ENCODE measurements at regions not wholly inside any gene's neighbourhood (a gene's known extent, or its start where the extent isn't known, plus 50 kb on each side); places are given as distances from the start of the nearest gene placed in this dataset.

- ATAC-seq (ENCODE audit: insufficient number of reproducible peaks, low FRiP score, low read depth) (no peak), DNase-seq (ENCODE audit: low spot score) (no peak)
- Histone ChIP-seq H3K27ac (no peak overlapping the region), H3K4me3 (no peak overlapping the region), H3K4me1 (ENCODE audit: control insufficient read depth in 1 of 2, low read depth in 2 of 2) (no peaks in the 10 kb centered on the region), H3K9me3 (no peaks in the 10 kb centered on the region), H3K27me3 (replicated peaks; ENCODE audit: insufficient read depth) (no peaks in the 10 kb centered on the region), H3K36me3 (no peaks in the 10 kb centered on the region)
- TF ChIP-seq CTCF (IDR thresholded peaks at IDR 0.05) = no peak
Observed at GRCh38 chrX:106220177-106220576, 52.1 kb downstream of the PWWP3B start.

GRCh38 chrX:106243376-106243775 lies 75.3 kb downstream of the PWWP3B start:
- ATAC-seq (ENCODE audit: insufficient number of reproducible peaks, low FRiP score, low read depth) = no peak

GRCh38 chrX:106246511-106246910 lies 78.4 kb downstream of the PWWP3B start:
- Histone ChIP-seq H3K27ac (no peak overlapping the region), H3K4me1 (ENCODE audit: control insufficient read depth in 1 of 2, low read depth in 2 of 2) (no peaks in the 10 kb centered on the region), H3K4me3 (no peak overlapping the region), H3K27me3 (replicated peaks; ENCODE audit: insufficient read depth) (no peaks in the 10 kb centered on the region), H3K36me3 (no peaks in the 10 kb centered on the region), H3K9me3 (no peaks in the 10 kb centered on the region)
- TF ChIP-seq CTCF (IDR thresholded peaks at IDR 0.05) = no peak
- DNase-seq (ENCODE audit: low spot score) = no peak
- no peak for ATAC-seq (ENCODE audit: insufficient number of reproducible peaks, low FRiP score, low read depth)

More at GRCh38 chrX:106243376-106243775, 75.3 kb downstream of the PWWP3B start:
- no peaks in the 10 kb centered on the region for H3K36me3 ChIP-seq
- H3K4me3 ChIP-seq = no peak overlapping the region
- H3K9me3 ChIP-seq = no peaks in the 10 kb centered on the region
- no peak overlapping the region for H3K27ac ChIP-seq
- H3K4me1 ChIP-seq (ENCODE audit: control insufficient read depth in 1 of 2, low read depth in 2 of 2) = no peaks in the 10 kb centered on the region
- no peak for DNase-seq (ENCODE audit: low spot score)
- no peak for TF ChIP-seq CTCF (IDR thresholded peaks at IDR 0.05)
- H3K27me3 ChIP-seq (replicated peaks; ENCODE audit: insufficient read depth) = no peaks in the 10 kb centered on the region

GRCh38 chrX:106247162-106247561 lies 79.1 kb downstream of the PWWP3B start:
- Histone ChIP-seq H3K27me3 (replicated peaks; ENCODE audit: insufficient read depth) (no peaks in the 10 kb centered on the region), H3K4me1 (ENCODE audit: control insufficient read depth in 1 of 2, low read depth in 2 of 2) (no peaks in the 10 kb centered on the region), H3K27ac (no peak overlapping the region), H3K9me3 (no peaks in the 10 kb centered on the region), H3K4me3 (no peak overlapping the region), H3K36me3 (no peaks in the 10 kb centered on the region)
- no peak for TF ChIP-seq CTCF (IDR thresholded peaks at IDR 0.05)
- ATAC-seq (ENCODE audit: insufficient number of reproducible peaks, low FRiP score, low read depth) (no peak), DNase-seq (ENCODE audit: low spot score) (no peak)

GRCh38 chrX:106249706-106250379 lies 81.7 kb downstream of the PWWP3B start:
- no peaks in the 10 kb centered on the region for H3K36me3 ChIP-seq
- no peak for TF ChIP-seq CTCF (IDR thresholded peaks at IDR 0.05)
- no peaks in the 10 kb centered on the region for H3K27me3 ChIP-seq (replicated peaks; ENCODE audit: insufficient read depth)
- no peaks in the 10 kb centered on the region for H3K4me1 ChIP-seq (ENCODE audit: control insufficient read depth in 1 of 2, low read depth in 2 of 2)
- H3K27ac ChIP-seq = no peak overlapping the region
- ATAC-seq (ENCODE audit: insufficient number of reproducible peaks, low FRiP score, low read depth) (no peak), DNase-seq (ENCODE audit: low spot score) (no peak)
- no peak overlapping the region for H3K4me3 ChIP-seq
- no peaks in the 10 kb centered on the region for H3K9me3 ChIP-seq

Measured in thoracic aorta (tissue), 2 donors.